ENCODE measurements at regions not wholly inside any gene's neighbourhood (a gene's known extent, or its start where the extent isn't known, plus 50 kb on each side); places are given as distances from the start of the nearest gene placed in this dataset.

- TF ChIP-seq POLR2A (IDR thresholded peaks at IDR 0.05) = no peak
- no peak for TF ChIP-seq CTCF (IDR thresholded peaks at IDR 0.05)
These were observed 925.0 kb upstream of the CHORDC1 start for GRCh38 chr11:91147885-91148284.
